Kasumi-1 (cell line): ENCODE measurements at regions not wholly inside any gene's neighbourhood (a gene's known extent, or its start where the extent isn't known, plus 50 kb on each side); places are given as distances from the start of the nearest gene placed in this dataset.
"Not testable (repeated sequence)": the region's sequence is repeated elsewhere in the genome, so short reads cannot be mapped to it uniquely, and the experiment has no call there.

Source experiments
- DNase-seq, 2 experiments: peaks; one replicate each; lab custom pipeline; 2025; lab: John Stamatoyannopoulos, UW

- DNase-seq = no peak
Observed at GRCh38 chr21:16116798-16117197, 387.0 kb downstream of the USP25 start.

- no peak for DNase-seq
Observed at GRCh38 chr21:16117331-16117730, 387.5 kb downstream of the USP25 start.

GRCh38 chr21:16117851-16118590 lies 388.2 kb downstream of the USP25 start:
- DNase-seq = no peak

GRCh38 chr21:16124378-16125138 lies 394.8 kb downstream of the USP25 start:
- DNase-seq = no peak

- no peak for DNase-seq
Observed at GRCh38 chr21:16125274-16125673, 395.5 kb downstream of the USP25 start.

GRCh38 chr21:16132453-16132852 lies 402.7 kb downstream of the USP25 start:
- DNase-seq = not testable (repeated sequence)

GRCh38 chr21:16133248-16133647 lies 403.5 kb downstream of the USP25 start:
- DNase-seq = no peak

GRCh38 chr21:16134134-16134533 lies 404.4 kb downstream of the USP25 start:
- DNase-seq = no peak

GRCh38 chr21:16137106-16137505 lies 407.3 kb downstream of the USP25 start:
- DNase-seq = no peak

- no peak for DNase-seq
Observed at GRCh38 chr21:16145052-16145451, 415.3 kb downstream of the USP25 start.

GRCh38 chr21:16145479-16145878 lies 415.7 kb downstream of the USP25 start:
- DNase-seq = no peak

- no peak for DNase-seq
Observed at GRCh38 chr21:16154321-16154720, 424.5 kb downstream of the USP25 start.

- no peak for DNase-seq
Observed at GRCh38 chr21:16154951-16155635, 425.3 kb downstream of the USP25 start.

GRCh38 chr21:16156841-16157489 lies 427.2 kb downstream of the USP25 start:
- DNase-seq = no peak

GRCh38 chr21:16159213-16159970 lies 429.6 kb downstream of the USP25 start:
- no peak for DNase-seq

- no peak for DNase-seq
Observed at GRCh38 chr21:16159971-16160350, 430.2 kb downstream of the USP25 start.

GRCh38 chr21:16162953-16163352 lies 433.2 kb downstream of the USP25 start:
- no peak for DNase-seq

- no peak for DNase-seq
Observed at GRCh38 chr21:16169102-16169511, 439.3 kb downstream of the USP25 start.

GRCh38 chr21:16169779-16170178 lies 440.0 kb downstream of the USP25 start:
- no peak for DNase-seq

- DNase-seq = no peak
Observed at GRCh38 chr21:16176570-16176969, 446.8 kb downstream of the USP25 start.

- no peak for DNase-seq
Observed at GRCh38 chr21:16177532-16177931, 447.8 kb downstream of the USP25 start.

GRCh38 chr21:16179773-16180172 lies 450.0 kb downstream of the USP25 start:
- no peak for DNase-seq
